CD4-positive, alpha-beta T cell treated with Interleukin-12 subunit alpha and Interleukin-12 subunit beta, for 1 hour (primary cell): ENCODE measurements at regions not wholly inside any gene's neighbourhood (a gene's known extent, or its start where the extent isn't known, plus 50 kb on each side); places are given as distances from the start of the nearest gene placed in this dataset.

ENCODE experiments used
- DNase-seq: peaks from one replicate; pipeline ENCODE4 v3.0.0-alpha.2; 2020

DNA sequence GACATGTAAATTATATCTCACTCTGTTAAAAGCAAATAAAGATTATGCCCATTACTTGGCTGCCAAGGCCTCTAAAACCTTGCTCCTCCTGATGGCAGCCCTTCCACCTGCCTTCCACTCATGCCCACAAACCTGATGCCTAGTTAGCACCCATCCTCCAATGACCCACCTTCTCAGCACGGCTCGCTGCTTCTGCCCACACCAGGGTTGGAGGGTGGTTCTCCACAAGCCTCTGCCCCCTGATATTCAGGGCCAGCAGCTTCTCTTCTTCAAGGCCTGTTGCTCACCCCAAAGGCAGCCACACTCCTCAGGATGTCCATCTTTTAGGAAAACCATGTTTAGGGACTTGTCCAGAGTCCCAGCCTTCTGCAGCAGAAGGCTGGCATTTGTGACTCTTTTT lies 263.4 kb upstream of the TLE3 start:
- DNase-seq = no peak

DNA sequence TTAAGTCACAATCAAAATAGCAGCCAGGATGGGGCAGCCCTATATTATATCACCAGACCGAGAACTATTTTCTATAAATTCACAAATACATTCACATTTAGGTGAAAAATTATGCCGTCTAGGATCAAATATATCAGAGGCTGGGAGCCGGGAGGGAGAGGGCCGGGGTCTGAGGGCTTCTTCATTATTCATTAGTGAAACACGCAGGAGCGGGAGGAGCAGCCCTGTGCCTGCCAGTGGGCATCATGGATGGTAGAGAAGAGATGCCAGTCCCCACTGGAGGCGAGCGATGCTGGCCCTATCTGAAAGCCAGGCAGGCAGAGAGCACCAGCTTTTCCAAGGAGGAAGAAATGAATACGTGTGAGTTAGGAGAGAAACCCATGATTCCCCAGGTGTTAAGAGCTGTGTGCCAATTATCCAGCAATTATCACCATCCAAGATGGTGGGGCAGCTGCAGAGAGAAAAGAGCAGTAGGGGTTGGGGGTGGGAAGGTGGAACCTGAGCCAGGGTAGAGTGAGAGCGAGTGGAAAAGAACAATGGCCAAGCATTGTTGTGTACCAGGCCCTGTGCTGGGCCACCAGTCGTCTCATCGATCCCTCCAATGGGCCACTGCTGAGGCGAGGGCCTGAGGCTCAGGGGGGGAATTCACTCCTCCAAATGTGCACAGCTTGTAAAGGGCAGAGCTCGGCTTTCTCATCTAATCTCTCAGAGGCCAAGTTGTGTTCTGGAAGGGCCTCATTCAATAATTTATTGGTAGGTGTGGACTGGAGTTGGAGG lies 261.3 kb upstream of the TLE3 start:
- no peak for DNase-seq

DNA sequence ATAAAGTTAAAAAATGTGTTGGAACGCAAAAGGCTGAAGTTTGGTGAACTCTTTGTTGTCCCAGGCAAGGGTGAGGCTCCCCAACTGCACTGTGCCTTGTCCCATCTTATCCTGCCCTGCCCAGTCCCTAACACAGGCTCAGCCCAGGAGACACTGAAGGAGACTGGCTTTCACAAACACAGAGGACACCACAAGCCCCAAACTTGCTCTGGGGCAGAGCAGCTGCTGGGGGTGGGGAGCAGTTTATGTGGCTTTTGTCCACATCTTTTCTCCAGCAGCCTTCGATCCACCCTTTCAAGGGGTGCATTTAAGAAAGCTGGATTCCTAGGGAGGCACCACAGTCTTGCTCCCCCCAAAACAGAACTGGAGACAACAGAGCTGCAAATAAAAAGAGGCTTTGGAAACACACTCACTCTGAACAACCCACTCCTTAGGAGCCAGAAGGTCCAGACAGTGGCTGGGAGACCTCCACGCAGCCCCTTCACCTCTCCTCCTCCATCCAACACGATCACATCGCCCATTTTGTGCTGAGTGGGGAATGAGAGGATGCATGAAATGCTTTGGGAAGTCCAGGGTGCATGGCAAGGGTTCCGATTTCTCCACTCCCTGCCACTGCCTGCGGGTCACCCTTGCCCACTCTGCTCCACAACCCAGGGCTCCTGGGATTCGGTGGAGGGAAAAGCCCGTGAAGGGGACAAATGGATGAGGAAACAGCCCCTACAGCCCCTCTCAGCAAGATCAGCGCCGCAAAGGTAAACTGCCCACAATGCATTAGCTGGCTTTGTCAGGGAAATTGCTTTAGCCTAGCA lies 260.5 kb upstream of the TLE3 start:
- no peak for DNase-seq

GRCh38 chr15:70357453-70357852 lies 259.7 kb upstream of the TLE3 start:
- DNase-seq = no peak

- DNase-seq = no peak
Measured at GRCh38 chr15:70356919-70357318, 259.2 kb upstream of the TLE3 start.

DNA sequence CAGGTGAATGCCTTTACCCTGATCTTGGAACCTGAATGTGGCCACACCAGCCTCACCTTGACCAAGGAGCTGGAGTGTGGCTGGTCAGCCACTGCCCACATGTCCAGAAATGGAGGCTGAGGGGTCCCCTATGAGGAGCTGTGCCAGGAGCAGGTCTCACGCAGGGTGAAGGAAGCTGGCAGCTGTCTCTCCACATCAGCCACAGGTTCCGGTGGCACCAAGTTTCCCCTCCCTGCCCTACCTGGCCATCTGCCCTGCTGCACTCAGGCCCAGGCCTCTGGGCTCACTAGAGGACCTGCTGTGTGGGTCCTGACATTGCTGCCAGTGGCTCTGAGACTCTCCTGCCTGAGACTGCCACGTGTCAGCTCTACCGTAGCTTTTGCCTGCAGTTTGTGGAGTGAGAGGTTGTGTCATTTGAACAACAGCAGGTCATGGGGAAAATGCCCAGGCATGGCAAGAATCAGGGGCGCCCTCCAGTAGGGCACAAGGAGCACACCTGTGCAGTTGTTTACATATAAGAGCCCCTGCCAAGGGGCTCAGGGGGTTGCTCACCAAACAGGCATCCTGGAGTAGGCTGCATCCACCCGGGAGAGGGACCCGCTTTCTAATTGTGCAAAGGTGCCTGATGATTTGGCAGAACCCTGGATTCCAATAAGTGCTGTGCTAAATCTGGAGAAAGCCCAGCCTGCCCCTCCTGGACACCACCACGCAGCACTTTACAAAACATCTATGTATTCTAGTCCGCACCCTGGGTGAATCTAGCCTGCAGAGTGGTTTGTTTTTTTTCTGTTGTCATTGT lies 258.5 kb upstream of the TLE3 start:
- no peak for DNase-seq

DNA sequence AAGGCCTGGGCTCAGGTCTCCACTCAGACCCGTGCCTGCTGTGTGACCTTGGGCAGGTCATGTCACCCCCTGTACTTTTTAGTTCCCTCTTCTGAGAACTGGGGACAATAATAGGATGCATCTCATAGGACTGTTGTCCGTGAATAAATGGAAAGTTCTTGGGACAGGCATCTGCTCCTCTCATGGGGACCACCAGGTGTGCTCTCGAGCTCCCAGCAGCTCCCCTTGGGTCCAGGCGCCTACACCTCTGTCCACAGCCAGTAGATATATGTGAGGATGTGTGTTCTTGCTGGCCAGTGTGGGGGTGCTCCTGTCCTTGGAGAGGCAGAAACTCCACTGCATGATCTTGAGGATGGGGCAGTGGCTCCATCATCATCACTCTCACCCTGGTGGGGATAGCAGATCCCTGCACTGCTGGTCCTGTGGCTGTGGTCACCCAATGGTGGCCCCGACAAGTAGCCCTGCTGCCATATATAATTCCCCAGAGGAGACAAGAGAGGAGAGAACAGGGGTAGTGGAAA lies 257.6 kb upstream of the TLE3 start:
- no peak for DNase-seq

- DNase-seq = no peak
Measured at GRCh38 chr15:70354346-70354905, 256.7 kb upstream of the TLE3 start.

DNA sequence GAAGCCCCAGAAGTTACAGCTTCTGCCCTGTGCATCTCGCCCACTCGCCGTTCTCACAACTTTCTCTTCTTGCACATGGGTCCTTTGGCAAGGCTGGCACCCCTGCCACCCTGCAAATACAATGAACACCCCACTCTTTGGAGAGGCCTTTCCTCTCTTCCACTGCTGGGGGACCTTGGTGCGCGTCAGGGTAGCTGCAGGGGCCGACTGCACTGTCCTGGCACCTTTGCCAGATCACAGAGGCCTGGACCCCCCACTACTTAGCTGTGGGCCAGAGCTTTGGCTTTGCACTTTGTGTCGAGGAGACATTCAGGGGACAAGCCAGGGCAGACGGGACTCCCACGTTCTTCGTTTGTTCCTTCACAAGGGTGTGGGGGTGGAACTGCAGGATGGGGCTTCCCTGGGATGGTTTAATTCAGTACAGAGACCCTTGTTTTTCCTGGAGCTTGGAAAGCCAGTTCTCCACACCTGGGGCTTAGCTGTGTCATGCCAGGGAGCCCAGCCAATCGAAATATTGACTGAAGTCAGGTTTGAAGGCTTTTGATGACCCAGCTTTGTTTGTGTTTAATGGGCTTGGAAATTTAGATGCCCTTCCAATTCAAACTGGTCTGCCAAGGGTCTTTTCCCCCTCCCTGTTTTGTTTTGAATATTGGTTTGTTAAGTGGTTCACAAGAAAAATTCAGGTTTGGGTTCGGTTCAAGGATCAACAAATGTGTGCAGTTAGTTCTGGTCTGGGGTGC lies 256.1 kb upstream of the TLE3 start:
- no peak for DNase-seq

DNA sequence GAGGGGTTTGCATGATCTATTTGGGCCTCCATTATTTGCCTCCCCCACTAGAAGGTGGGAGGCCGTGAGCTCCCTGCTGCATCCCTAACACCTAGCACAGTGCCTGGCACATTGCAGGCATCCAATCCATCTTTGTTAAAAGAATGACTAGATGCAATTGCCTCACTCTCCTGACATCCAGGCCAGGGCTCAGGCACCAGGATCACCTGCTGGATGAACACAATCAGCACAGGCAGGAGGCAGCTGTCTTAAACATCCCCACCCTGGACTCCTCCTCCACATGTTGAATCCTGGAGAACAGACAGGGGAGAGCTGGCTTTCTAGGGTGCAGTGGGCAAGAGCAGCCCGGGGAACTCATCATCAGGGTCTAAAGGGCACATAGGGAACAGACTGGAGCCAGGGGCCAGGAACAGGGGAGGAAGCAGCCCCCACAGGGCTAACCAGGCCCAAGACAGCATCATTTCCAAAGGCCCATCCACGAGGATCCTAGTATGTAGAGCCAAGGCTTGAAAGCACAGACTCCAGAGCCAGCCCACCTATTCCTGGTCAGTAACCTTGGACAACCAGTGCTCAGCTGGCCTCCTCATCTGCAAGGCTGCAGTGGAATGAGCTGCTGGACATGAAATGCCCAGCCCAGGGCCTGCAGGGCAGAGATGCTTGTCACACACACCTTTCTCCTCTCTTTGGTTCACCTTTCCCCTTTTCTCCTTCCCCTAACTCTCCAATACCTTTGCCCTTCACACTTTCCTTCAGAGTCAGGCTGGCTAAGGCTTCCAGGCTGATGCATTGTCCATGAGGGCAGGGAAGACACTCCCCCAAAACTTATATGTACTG lies 254.4 kb upstream of the TLE3 start:
- DNase-seq = no peak

- no peak for DNase-seq
Measured at GRCh38 chr15:70351391-70351790, 253.7 kb upstream of the TLE3 start.

DNA sequence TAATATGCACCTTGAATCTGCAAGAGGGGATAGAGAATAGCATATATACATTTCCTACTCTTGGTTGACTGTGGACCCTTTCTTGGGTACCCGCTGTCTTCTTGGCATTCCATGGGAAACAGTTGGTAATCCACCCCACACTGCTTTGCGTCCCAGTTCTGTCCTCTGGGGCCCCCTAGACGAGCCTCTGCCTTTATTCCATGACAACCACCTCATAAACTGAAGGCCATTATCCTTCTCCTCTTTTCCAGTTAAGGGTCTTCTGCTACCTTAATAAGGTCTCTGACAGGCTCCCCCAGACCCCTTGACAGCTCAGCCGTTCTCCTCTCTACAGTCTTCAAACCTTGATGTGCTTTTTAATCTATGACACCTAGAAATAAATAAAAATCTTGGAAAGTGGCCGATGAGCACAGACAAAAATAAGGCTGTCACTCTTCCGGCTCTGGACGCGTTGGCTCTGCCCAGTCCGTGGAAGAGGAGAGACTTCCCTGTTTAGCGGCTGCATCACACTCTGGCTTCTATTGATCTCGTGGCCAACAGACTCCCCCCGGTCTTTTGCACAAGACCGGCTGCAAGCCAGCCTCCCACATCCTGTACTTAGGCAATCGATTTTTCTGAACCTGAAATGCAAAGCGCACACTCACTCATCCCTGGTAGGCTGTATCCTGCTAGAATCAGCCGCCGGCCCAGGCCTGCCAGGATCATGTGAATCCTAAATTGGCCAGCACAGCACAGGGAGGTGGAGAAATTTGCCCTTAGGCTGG lies 251.0 kb upstream of the TLE3 start:
- DNase-seq = no peak

DNA sequence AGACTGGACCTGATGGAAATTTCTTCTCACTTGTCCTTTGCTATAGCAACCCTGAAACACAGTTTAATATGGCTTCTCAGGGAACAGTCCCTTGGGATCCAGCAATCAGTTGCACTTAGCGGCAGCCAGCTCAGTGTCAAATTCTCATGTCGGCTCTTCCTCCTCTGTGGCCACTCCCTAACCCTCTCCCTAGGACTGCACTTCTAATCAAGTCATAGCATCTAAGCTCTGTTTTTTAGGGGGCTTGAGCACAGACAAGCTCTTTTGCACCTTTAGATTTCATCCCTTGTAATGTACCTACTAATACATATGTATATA lies 250.5 kb upstream of the TLE3 start:
- DNase-seq = no peak

DNA sequence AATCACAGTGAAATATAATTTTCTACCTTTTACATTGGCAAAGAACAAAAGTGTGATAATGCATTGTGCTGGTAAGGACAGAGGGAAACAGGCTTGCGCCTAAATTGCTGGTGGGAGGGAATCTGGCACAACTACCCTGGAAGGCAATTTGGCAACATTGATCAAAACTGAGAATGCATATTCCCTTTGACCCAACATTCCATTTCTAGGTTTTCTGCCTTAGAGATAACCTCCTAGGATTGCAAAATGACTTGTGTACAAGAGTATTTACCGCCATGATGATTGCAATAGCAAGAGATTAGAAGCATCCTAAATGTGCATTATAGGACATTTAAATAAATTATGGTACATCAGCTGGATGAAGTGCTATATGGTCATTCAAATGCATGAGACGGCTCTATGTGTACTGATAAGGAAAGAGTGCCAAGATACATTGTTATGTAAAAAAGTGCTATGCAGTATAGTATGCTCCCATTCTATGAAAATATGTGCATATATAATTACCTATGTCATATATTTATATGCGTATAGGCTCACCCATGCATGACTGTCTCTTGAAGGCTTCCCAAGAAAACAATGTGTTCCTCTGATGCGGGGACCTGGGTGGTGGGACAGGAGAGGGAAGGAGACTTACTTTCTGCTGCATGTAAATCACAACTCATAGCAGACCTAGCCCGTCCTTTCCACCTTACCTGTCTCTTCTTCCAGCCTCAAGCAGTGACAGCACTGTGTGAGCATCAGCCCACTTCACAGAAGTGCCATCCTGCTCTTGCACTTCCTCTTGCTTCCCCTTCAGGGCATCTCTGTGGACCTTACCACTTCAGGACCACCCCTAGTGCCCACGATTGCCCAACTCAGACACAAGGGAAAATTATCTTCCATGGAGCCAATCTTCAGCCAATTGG lies 249.9 kb upstream of the TLE3 start:
- DNase-seq = no peak

- no peak for DNase-seq
Measured at GRCh38 chr15:70345251-70346019, 247.7 kb upstream of the TLE3 start.

- DNase-seq = no peak
Measured at GRCh38 chr15:70344666-70345065, 246.9 kb upstream of the TLE3 start.

DNA sequence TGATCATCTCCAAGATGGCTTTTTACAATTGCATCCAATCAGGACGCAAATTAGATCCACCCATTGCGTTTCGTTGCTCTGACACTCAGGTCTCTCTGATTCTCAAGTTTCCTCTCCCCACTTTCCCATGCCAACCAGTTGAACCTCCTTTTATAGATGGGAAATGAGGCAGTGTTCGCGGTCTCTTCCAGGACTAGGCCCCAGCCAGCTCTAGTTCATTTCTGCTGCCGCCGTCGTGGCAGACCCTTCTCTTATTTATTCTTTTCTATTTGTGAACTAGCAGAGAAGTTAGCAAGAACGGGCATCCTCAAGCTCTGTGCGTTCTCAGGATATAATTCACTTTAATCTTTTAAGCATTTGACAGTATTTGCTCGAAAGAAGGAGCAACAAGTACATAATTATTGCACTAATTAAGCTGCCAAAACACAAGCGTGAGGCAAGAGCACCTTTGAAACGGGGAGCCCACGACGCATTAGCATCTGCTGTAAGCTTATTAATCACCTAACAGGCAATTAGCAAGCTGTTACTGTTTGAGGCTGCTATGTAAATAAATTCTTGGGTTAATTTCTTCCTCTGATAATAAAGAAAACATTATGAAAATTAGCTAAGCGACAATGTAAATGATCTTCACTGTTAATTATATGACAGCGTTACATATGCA lies 246.4 kb upstream of the TLE3 start:
- no peak for DNase-seq
